Activated naive CD4-positive, alpha-beta T cell treated with Interleukin-2 at 50 U/mL for 16 hours (primary cell): ENCODE measurements at regions not wholly inside any gene's neighbourhood (a gene's known extent, or its start where the extent isn't known, plus 50 kb on each side); places are given as distances from the start of the nearest gene placed in this dataset.
"Not testable (repeated sequence)": the region's sequence is repeated elsewhere in the genome, so short reads cannot be mapped to it uniquely, and the experiment has no call there.

Source experiments
- DNase-seq: peaks from one replicate; pipeline ENCODE4 v3.0.0-alpha.2; 2020

DNA sequence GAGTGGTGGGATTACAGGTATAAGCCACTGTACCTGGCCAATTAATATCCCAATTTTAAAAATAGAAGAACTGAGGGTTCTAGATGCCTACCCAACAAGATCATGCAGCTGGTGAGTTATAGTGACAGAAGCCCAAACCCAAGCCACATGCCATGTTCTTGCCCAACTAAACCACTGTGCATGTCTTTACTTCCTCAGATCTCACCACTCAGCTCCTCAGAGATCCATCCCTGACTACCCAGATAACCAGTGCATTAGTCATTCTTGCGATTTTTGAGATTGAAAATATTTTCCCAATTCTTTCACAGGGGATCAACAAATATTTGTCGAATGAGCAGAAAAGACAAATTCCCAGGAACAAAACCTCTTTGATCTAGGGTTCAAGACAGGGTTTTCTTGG is 303.1 kb downstream of the CBLN1 start:
- DNase-seq, result no peak

DNA sequence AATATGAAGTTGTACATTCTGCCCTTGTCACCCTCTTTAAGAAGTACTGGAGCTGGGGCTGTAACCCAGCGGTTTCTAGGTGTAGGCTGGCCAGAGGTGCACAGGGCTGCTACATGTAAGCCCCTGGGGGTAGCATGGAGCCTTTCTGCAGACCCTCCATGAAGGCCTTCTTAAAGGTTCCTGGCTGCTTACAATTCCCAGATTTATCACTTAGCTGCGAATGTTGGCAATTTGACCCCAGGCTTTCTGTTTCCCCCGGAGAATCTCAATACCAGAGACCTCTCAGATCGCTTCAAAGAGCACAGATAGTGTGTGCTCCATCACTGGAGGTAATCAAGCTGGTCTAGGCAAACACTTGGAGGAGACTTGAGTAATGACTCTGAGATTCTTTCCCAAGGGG is 309.4 kb downstream of the CBLN1 start:
- no peak for DNase-seq

DNA sequence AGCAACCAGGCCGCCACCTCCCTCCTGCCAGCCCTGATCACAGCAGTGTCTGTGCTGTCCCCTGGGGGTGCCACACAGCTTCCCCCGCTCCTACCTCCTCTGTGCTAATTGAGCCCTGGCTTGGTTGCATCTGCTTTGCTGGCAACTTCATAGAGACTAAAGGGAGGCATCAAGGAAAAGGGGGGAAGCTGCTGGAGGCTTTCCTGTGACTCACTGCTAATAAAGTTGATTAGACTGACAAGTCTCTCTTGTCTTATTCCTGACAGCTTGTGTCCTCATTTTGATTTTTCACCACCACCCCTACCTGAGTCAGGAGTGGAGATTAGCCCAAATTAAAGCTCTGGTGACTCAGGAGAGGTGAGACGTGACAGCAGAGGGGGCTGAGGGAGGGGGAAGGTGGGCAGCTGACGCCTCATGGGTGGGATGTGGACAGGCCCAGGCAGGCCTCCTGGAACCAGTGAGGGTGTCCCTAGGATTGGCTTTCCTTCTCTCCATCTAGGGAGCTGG is 310.0 kb downstream of the CBLN1 start:
- DNase-seq, result no peak

DNA sequence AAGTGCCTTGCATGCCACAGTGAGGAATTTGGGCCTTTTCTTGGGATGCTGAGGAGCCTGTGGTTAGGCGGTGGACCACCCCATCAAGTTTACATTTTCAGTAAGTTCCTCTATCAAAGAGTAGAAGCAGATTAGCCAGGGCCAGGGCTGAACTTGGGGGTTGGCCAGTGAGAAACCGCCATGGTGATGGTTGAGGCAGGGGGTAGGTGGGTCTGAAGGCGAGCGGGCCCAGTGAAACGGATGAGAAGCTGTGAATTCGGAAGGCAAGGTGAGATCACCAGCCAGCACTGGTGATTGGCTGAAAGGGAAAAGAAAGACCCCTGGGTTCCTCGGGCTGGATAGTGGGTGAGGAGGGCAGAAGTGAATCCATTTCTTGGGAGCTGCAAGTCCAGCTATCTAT is 311.4 kb downstream of the CBLN1 start:
- no peak for DNase-seq

DNA sequence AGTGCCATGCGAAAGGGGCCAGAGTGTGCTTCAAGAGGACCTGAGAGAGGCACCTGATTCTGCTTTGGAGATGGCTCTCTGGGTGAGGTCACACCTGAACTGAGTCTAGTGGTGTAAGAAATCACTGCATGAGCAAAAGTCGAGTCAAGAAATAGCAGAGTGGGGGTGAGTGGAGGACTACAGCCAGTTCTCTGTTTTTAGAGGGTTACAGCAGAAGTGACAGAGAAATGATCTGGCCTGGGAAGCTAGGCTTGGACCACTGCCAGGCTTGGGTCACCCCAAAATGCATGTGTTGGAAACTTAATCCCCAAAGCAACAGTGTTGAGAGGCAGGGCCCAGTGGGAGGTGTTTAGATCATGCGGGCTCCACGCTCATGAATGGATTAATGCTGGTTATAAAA is 312.0 kb downstream of the CBLN1 start:
- DNase-seq, result no peak

DNA sequence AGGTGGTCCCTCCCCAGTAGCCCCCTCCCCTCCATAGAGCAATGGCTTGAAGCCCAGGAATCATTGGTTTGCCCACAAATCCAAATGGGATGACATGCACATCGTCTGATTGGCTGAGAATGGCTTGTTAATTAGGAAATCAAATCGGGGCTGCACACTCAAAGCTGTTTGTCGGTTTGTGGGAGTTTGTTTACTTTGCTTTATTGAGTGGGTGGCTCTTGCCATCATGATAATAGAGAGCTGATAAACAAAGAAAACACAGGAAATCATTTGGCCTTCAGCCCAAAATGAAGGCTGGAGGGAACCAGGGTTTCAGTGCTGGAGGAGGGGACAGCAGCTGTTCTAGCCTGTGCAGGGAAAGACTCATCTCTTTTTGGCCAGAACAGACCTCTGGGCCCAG is 316.3 kb downstream of the CBLN1 start:
- no peak for DNase-seq

DNA sequence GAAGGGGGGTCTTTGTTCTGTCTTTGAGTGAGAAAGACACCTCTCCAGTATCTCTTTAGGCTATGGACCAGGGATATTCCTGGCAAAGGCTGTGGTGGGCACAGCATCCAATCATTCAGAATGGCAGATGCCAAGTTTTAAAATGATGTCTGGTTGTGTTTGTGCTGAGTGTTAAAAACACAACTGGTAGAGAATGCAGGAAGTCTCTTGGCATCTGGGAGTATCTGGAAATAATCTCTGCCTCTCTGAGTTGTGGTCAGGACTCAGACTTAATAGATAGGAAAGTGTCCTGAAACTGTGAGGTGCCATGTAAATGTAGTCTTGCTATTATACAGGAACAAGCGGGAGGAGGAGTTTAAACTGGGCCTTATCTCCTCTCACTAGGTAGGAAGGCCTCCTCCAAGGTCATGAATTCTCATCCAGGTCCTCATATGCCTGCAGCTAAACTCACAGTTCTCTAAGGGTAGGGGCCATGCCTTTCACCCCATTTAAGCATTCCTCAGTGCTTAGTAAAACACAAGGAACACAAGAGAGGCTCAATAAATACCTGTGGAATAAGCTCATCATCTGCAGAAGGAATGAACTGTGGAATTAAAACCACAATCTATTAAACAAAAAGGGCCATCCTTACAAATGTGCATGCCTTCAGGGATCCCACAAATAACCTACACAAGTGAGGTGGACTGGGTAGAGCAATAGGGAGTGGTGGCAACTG is 317.6 kb downstream of the CBLN1 start:
- DNase-seq, result no peak

DNA sequence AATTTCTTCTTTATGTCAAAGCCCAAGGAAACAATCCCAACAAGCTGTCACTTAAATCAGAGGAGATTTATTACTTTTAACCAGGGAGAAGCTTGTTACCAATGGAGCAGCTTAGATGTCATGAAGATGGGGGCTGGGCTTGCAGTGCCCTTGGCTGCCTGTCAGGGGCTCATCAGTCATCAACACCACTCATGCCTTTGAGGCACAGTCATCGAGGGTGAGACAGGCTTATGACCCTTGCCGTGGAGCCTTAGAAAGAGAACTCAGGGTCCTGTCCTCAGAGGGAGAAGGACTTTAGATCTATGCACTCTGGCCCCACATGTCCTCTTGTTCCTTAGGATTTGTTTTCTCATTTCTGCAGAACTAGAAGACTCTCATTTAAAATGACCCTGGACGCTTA is 318.3 kb downstream of the CBLN1 start:
- DNase-seq, result no peak

DNA sequence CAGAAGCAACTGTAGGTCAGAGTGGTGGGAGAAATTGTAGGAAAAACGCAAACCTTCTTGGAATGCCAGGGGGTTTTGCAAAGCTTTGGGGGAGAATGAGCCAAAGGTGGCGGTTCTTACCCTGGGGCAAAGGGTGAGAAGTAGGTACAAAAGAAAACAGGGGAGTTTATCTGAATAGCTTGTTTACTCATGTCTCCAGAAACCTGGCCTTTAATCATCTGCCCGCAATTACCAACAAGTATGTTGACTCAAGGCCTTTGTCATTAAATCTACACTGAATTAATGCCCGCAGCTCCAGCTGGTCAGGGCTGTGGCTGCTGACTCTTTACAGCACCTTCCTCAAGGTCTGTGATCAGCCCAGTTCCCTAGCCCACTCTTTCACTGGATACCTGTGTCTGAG is 320.1 kb downstream of the CBLN1 start:
- DNase-seq, result no peak

DNA sequence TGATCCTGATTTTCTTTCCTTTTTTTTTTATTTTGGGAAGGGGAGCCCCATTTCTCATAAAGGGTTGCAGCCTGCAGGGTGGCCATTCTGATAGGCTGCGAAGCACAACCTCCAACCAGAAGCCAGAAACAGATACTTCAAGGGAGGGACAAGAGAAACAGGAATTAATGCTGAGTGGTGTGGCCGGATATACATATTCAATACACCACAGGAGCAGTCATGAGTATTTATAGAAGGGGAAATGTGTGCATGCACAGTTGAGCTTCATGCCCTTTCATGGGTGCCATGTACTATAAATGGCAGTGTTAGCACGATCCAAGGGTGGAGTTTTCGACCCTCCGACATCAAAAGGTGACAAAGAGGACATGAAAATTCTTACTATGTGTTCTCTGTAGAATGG is 320.8 kb downstream of the CBLN1 start:
- no peak for DNase-seq

DNA sequence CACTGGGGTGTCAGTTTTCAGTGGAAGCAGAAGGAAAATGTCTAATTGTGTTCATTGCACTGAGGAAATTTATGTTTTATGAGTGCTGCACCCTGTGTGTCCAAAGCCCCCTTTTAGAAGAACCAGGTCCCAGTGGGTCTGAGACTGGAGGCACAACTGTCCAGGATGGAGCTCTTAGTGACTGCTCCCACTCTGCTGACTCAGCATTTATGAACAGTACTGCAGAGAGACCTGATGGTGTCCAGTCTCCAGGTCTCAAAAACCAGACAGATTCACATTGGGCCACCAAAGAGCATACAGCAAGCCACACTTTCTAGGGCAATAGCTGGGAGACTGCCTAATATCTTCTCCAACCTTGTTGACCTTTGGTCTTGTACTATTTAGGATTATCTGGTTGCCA is 321.9 kb downstream of the CBLN1 start:
- DNase-seq, result no peak

DNA sequence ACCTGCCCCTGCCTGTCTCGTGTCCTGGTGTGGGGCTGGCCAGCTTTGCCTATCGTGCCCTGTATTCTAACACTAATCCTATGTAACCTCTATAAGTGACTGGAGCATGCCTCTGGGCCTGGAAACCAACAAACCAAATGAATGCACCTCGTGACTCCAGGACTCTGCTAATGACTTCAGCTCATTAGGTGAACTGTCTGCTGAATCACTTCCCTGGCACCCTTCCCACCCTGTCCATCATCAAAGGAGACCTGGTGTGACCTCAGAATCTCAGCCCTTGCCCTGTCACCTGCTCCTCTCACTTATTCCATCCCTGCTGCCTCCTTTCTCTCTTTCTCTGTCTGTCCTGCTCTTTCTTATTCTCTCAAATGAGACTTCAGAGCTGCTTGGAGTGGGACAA is 322.4 kb downstream of the CBLN1 start:
- DNase-seq, result no peak

DNA sequence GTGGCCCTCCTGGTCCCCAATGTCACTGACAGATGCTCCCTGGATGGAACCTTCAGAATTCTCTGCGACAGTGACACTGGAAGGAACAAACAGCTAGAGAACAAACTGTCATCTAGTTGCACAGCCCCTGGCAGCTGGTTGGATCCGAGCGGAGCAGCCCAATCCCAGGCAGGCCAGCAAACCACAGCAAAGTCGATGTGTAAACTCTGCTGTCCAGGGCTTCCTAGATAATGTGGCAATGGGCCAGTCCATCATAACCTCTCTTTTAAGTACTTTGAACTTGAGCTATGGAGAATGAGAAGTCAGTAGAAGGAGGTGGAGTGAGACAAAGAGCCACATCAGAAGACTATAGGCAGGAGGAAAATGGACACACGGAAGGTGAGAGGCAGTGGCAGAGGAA is 323.0 kb downstream of the CBLN1 start:
- no peak for DNase-seq

DNA sequence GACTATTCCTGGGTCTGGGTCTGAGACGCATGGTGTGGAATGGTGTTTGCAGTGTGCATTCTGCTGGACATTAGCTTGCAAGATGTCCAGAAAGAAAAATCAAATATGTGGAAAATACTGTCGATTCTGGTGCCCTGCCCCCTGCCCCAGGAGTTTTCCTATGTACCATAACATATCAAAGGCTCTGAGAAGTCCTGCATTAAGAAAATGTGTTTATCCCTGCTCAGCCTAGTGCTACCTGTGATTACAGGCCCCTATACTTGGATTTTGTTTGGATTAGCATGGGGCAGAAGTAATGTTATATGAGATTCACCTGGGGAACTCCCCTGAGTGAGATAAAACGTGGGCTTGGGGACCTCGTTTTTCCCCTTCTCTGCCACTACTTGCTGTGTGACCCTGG is 325.0 kb downstream of the CBLN1 start:
- DNase-seq, result no peak

DNA sequence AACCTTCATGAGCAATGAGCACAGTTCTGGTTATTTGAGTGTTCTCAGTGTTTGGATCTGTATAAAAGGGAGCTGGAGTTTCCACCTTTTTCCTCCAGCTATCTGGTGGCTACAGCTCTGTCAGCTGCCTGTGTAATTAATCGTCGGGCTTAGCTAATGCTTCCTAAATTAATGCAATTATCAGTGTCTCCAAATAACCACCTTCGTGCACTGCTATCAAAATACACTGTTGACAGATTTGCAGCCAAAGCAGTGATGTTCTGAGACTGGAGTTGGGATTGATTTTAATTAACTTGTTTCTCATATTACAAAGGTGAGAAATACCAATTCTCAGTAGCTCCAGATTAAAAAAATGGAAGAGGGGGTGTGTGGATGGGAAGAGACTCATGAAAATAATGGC is 325.8 kb downstream of the CBLN1 start:
- DNase-seq, result no peak

DNA sequence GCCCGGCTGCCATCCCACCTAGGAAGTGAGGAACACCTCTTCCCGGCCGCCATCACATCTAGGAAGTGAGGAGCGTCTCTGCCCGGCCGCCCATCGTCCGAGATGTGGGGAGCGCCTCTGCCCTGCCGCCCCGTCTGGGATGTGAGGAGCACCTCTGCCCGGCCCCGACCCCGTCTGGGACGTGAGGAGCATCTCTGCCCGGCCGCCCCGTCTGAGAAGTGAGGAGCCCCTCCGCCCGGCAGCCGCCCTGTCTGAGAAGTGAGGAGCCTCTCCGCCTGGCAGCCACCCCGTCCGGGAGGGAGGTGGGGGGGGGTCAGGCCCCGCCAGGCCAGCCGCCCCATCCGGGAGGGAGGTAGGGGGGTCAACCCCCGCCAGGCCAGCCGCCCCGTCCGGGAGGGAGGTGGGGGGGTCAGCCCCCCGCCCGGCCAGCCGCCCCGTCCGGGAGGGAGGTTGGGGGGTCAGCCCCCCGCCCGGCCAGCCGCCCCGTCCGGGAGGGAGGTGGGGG is 330.0 kb downstream of the CBLN1 start:
- not testable (repeated sequence) for DNase-seq

DNA sequence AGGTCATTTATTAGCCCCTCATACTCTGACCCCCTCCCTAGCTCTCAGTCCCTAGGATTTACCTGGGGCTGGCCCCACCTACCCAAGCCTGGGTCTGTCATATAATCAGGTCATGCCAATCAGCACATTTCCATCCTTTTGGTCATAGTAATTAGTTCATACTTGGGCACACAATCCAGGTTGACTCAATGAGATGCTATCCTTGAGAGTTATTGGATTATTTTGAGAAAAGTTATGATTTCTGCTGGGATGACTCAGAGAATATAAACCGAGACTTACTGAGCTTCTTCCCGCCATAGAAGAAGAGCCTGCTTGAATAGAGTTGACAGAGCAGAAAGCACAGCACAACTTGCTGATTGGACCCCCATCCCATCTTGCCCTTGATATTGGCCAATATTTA is 331.5 kb downstream of the CBLN1 start:
- DNase-seq, result no peak

DNA sequence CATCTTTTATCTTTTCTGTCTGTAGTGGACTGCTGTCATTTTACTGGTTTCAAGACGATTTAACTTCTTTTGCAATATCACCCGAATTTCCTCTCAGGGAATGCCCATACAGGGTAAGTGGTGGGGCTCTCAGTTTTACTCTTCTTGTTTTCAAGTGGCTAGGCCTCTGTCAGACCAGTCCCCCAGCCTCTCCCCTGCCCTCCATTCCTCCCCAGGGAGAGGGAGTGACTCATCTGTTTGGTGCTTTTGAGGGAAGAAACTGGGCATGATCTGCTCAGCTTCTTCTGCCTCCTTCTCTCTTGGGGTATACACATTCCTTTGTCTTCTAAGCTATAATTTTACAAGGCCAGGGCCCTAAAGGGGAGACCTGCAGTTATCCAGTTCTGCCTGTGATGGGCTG is 332.0 kb downstream of the CBLN1 start:
- no peak for DNase-seq

DNA sequence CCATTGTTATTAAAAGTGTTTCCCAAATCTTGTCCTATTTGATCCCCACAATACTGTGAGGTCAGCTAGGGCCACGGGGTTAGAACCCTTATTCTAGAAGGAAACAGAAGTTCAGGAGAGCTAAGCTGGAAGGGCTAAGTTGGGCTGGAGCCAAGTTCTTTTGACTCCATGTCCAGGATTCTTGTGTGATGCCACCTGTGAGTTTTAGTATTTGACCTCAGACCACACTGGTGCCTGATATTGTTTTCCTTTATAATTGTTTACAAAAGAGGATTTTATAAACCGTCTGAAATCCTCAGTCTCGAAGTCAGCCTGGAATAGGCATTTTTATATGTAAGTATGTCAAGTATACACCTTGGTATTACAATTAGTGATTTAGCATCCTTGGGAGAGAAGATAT is 332.7 kb downstream of the CBLN1 start:
- DNase-seq, result no peak

DNA sequence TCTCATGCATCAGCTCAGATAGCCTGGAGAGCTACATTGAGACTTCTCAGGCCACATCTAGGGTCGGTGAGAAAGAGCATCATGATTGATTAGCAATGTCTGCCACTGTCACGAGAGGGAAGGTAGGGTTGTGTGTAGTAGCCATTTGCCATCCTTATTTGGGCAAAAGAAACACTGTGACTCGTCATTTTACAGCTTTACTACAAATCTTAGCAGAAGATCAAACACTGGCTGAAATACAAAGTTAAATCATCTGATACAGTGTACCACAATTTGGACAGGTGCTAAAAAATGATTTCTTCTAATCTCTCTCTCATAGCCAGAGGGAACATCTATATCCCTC is 334.3 kb downstream of the CBLN1 start:
- no peak for DNase-seq

DNA sequence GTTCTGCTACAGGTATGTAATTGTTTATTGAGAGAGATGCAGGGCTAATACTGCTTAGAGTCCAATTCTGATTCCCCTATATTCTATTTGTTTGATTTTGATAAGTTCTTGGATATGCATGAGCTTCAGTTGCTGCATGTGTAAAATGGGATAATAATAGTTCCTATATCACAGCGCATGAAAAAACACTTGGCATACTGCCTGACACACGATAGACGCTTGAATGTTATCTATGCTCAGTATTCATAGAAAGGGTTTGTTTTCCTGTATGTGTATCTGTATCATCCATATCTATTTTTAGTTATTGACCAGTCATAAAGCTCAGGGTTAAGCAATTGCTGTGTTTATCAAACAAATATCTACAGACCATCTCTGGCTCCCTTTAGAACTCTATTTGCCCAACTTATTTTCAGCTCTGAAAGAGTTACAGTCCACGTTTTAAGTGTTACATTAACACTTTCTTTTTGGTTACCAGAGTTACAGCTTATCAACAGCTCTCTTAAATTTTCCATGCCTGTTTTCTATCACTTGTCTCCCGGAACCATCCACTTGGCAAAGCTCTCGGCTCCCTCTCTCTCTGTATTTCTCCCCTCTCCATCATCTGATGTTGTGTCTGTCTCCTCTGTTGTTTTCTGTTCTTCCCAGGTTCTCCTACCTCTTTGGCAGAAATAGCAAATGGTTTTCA is 334.8 kb downstream of the CBLN1 start:
- no peak for DNase-seq

DNA sequence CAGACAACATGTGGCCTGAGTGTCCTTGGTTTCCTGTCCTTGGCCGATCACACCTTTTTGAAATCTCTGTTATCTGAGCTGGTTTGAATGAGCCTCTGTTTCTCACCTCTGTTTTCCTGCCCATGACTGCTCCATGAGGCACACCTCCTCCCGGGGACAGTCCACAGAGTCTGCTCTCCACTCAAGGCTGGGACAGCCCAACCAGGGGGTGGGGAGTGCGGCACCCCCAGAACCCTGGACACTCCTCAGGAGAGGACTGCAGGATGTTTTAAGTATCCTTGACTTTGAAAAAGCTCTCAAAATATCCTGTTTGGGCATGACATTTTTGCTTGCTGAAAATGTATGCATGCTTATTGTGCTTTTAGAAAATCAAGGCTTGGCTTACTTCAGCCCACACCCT is 333.0 kb upstream of the N4BP1 start:
- no peak for DNase-seq

DNA sequence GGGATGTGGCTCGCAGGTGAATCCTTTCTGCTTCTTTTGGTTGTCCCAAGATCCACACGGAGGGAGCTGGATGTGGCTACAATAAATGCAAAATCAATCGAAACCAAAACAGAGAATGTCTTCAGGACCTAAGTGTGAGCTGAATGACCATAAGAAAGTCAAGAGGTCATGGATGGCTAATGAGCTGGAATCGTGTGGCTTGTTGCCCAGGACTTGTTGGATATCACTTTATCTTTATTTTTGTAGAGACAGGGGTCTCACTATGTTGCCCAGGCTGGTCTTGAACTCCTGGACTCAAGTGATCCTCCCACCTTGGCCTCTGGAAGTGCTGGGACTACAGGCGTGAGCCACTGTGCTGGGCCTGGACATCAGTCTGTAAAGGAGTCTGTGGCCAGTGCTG is 326.8 kb upstream of the N4BP1 start:
- DNase-seq, result no peak

DNA sequence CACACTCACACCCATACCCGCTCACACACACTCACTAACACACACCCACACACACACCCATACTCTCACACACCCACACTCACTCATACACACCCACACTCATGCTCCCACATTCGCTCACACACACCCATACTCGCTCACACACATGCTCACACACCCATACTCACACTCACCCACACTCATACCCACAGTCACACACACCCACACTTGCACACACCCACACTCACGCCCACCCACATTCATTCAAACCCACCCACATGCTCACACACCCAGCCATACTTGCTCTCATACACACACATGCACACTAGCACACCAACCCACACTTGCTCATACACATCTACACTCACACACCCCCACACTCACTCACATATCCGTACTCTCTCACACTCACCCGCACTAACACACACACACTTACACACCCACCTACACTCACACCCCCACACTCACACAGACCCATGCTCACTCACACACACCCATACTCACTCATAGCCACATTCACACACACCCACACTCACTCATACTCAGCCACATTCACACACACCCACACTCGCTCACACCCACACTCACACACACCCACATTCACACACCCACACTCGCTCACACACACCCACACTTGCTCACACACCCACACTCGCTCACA is 322.4 kb upstream of the N4BP1 start:
- no peak for DNase-seq
